ENCODE measurements at regions not wholly inside any gene's neighbourhood (a gene's known extent, or its start where the extent isn't known, plus 50 kb on each side); places are given as distances from the start of the nearest gene placed in this dataset.
"Not testable (repeated sequence)": the region's sequence is repeated elsewhere in the genome, so short reads cannot be mapped to it uniquely, and the experiment has no call there.

GRCh38 chr2:132220589-132220988, 58.8 kb upstream of the ANKRD30BL start:
- H3K4me1 Mint-ChIP-seq; H3K9me3 ChIP-seq (ENCODE audit: control insufficient read depth, low read length, poor library complexity, severe bottlenecking); H3K36me3 Mint-ChIP-seq (ENCODE audit: low read depth); DNase-seq; H3K27me3 Mint-ChIP-seq; ATAC-seq; H3K27ac Mint-ChIP-seq; H3K4me3 Mint-ChIP-seq: not testable (repeated sequence)

- not testable (repeated sequence) for H3K27me3 Mint-ChIP-seq; H3K4me1 Mint-ChIP-seq; H3K9me3 ChIP-seq (ENCODE audit: control insufficient read depth, low read length, poor library complexity, severe bottlenecking); H3K27ac Mint-ChIP-seq; ATAC-seq; H3K4me3 Mint-ChIP-seq; DNase-seq; H3K36me3 Mint-ChIP-seq (ENCODE audit: low read depth)
Measured at GRCh38 chr2:132221886-132222285, 60.1 kb upstream of the ANKRD30BL start.

GRCh38 chr2:132252191-132252893, 90.6 kb upstream of the ANKRD30BL start:
- Mint-ChIP-seq H3K36me3 (ENCODE audit: low read depth) (peaks cover 6% of the 10 kb centered on the region), H3K4me3 (no peak overlapping the region), H3K27ac (no peak overlapping the region), H3K4me1 (no peaks in the 10 kb centered on the region), H3K27me3 (peaks cover 16% of the 10 kb centered on the region)
- H3K9me3 ChIP-seq (ENCODE audit: control insufficient read depth, low read length, poor library complexity, severe bottlenecking) = no peaks in the 10 kb centered on the region
- no peak for DNase-seq
- no peak for ATAC-seq

- Mint-ChIP-seq H3K4me3 (no peak overlapping the region), H3K27ac (no peak overlapping the region), H3K4me1 (no peaks in the 10 kb centered on the region), H3K36me3 (ENCODE audit: low read depth) (peaks cover 6% of the 10 kb centered on the region), H3K27me3 (peaks cover 16% of the 10 kb centered on the region)
- H3K9me3 ChIP-seq (ENCODE audit: control insufficient read depth, low read length, poor library complexity, severe bottlenecking) = no peaks in the 10 kb centered on the region
- no peak for DNase-seq
- ATAC-seq = no peak
Measured at GRCh38 chr2:132252894-132253264, 91.1 kb upstream of the ANKRD30BL start.

GRCh38 chr2:132253496-132254305, 91.9 kb upstream of the ANKRD30BL start:
- H3K36me3 Mint-ChIP-seq (ENCODE audit: low read depth) = peaks cover 6% of the 10 kb centered on the region
- DNase-seq = no peak
- H3K27ac Mint-ChIP-seq = no peak overlapping the region
- H3K9me3 ChIP-seq (ENCODE audit: control insufficient read depth, low read length, poor library complexity, severe bottlenecking) = no peaks in the 10 kb centered on the region
- no peak overlapping the region for H3K4me3 Mint-ChIP-seq
- peaks cover 16% of the 10 kb centered on the region for H3K27me3 Mint-ChIP-seq
- H3K4me1 Mint-ChIP-seq = no peaks in the 10 kb centered on the region
- ATAC-seq = no peak

- H3K27me3 Mint-ChIP-seq = peaks cover 16% of the 10 kb centered on the region
- not testable (repeated sequence) for H3K9me3 ChIP-seq (ENCODE audit: control insufficient read depth, low read length, poor library complexity, severe bottlenecking); H3K4me1 Mint-ChIP-seq; DNase-seq; H3K4me3 Mint-ChIP-seq; ATAC-seq; H3K27ac Mint-ChIP-seq; H3K36me3 Mint-ChIP-seq (ENCODE audit: low read depth)
Measured at GRCh38 chr2:132254306-132254919, 92.7 kb upstream of the ANKRD30BL start.

- DNase-seq = no peak
- H3K9me3 ChIP-seq (ENCODE audit: control insufficient read depth, low read length, poor library complexity, severe bottlenecking) = no peaks in the 10 kb centered on the region
- peaks cover 6% of the 10 kb centered on the region for H3K36me3 Mint-ChIP-seq (ENCODE audit: low read depth)
- H3K4me3 Mint-ChIP-seq = no peak overlapping the region
- no peak for ATAC-seq
- H3K4me1 Mint-ChIP-seq = no peaks in the 10 kb centered on the region
- peaks cover 16% of the 10 kb centered on the region for H3K27me3 Mint-ChIP-seq
- H3K27ac Mint-ChIP-seq = no peak overlapping the region
Measured at GRCh38 chr2:132255714-132256113, 94.0 kb upstream of the ANKRD30BL start.

- H3K9me3 ChIP-seq (ENCODE audit: control insufficient read depth, low read length, poor library complexity, severe bottlenecking) = no peaks in the 10 kb centered on the region
- Mint-ChIP-seq H3K4me1 (no peaks in the 10 kb centered on the region), H3K4me3 (no peak overlapping the region), H3K27me3 (peaks cover 16% of the 10 kb centered on the region), H3K27ac (no peak overlapping the region), H3K36me3 (ENCODE audit: low read depth) (peaks cover 6% of the 10 kb centered on the region)
- ATAC-seq (no peak), DNase-seq (no peak)
Measured at GRCh38 chr2:132256251-132256902, 94.6 kb upstream of the ANKRD30BL start.

GRCh38 chr2:132256903-132257300, 95.2 kb upstream of the ANKRD30BL start:
- not testable (repeated sequence) for H3K9me3 ChIP-seq (ENCODE audit: control insufficient read depth, low read length, poor library complexity, severe bottlenecking); H3K4me1 Mint-ChIP-seq; H3K36me3 Mint-ChIP-seq (ENCODE audit: low read depth); DNase-seq; H3K27ac Mint-ChIP-seq; ATAC-seq
- Mint-ChIP-seq H3K4me3 (peak overlapping the region; percentile 3), H3K27me3 (peaks cover 16% of the 10 kb centered on the region)

- H3K9me3 ChIP-seq (ENCODE audit: control insufficient read depth, low read length, poor library complexity, severe bottlenecking); ATAC-seq; H3K4me1 Mint-ChIP-seq; H3K36me3 Mint-ChIP-seq (ENCODE audit: low read depth); DNase-seq; H3K27ac Mint-ChIP-seq: not testable (repeated sequence)
- H3K4me3 Mint-ChIP-seq = peak overlapping the region; percentile 3
- H3K27me3 Mint-ChIP-seq = peaks cover 16% of the 10 kb centered on the region
Measured at GRCh38 chr2:132257301-132258171, 95.8 kb upstream of the ANKRD30BL start.

- H3K36me3 Mint-ChIP-seq (ENCODE audit: low read depth); H3K9me3 ChIP-seq (ENCODE audit: control insufficient read depth, low read length, poor library complexity, severe bottlenecking); H3K4me3 Mint-ChIP-seq; DNase-seq; ATAC-seq; H3K27ac Mint-ChIP-seq; H3K4me1 Mint-ChIP-seq: not testable (repeated sequence)
- H3K27me3 Mint-ChIP-seq = peaks cover 16% of the 10 kb centered on the region
Measured at GRCh38 chr2:132259276-132259675, 97.5 kb upstream of the ANKRD30BL start.

- not testable (repeated sequence) for H3K4me3 Mint-ChIP-seq; H3K36me3 Mint-ChIP-seq (ENCODE audit: low read depth); H3K4me1 Mint-ChIP-seq; H3K27ac Mint-ChIP-seq; DNase-seq; ATAC-seq; H3K27me3 Mint-ChIP-seq; H3K9me3 ChIP-seq (ENCODE audit: control insufficient read depth, low read length, poor library complexity, severe bottlenecking)
Measured at GRCh38 chr2:132265595-132265994, 103.8 kb upstream of the ANKRD30BL start.

Measured in T-helper 17 cell (primary cell).